ENCODE measurements at regions not wholly inside any gene's neighbourhood (a gene's known extent, or its start where the extent isn't known, plus 50 kb on each side); places are given as distances from the start of the nearest gene placed in this dataset.

GRCh38 chr21:41562101-41563000 lies 54.4 kb upstream of the TMPRSS2 start:
- no peak for DNase-seq (ENCODE audit: low read depth)
- H3K4me3 ChIP-seq (ENCODE audit: low read depth, low read length), result no peak overlapping the region
- no peak for TF ChIP-seq CTCF (IDR thresholded peaks at IDR 0.05; ENCODE audit: low read depth, low read length, missing control alignments)

- DNase-seq (ENCODE audit: low read depth), result no peak
- H3K4me3 ChIP-seq (ENCODE audit: low read depth, low read length), result no peak overlapping the region
- no peak for TF ChIP-seq CTCF (IDR thresholded peaks at IDR 0.05; ENCODE audit: low read depth, low read length, missing control alignments)
Observed at GRCh38 chr21:41561701-41562100, 53.7 kb upstream of the TMPRSS2 start.

- no peak for TF ChIP-seq CTCF (IDR thresholded peaks at IDR 0.05; ENCODE audit: low read depth, low read length, missing control alignments)
- DNase-seq (ENCODE audit: low read depth), result no peak
- no peak overlapping the region for H3K4me3 ChIP-seq (ENCODE audit: low read depth, low read length)
Observed at GRCh38 chr21:41560661-41561158, 52.8 kb upstream of the TMPRSS2 start.

GRCh38 chr21:41559658-41560631 lies 52.0 kb upstream of the TMPRSS2 start:
- H3K4me3 ChIP-seq (ENCODE audit: low read depth, low read length), result no peak overlapping the region
- DNase-seq (ENCODE audit: low read depth), result no peak
- TF ChIP-seq CTCF (IDR thresholded peaks at IDR 0.05; ENCODE audit: low read depth, low read length, missing control alignments), result no peak

GRCh38 chr21:41558842-41559241 lies 50.9 kb upstream of the TMPRSS2 start:
- TF ChIP-seq CTCF (IDR thresholded peaks at IDR 0.05; ENCODE audit: low read depth, low read length, missing control alignments), result no peak
- no peak for DNase-seq (ENCODE audit: low read depth)
- no peak overlapping the region for H3K4me3 ChIP-seq (ENCODE audit: low read depth, low read length)

- DNase-seq (ENCODE audit: low read depth), result no peak
- no peak overlapping the region for H3K4me3 ChIP-seq (ENCODE audit: low read depth, low read length)
- no peak for TF ChIP-seq CTCF (IDR thresholded peaks at IDR 0.05; ENCODE audit: low read depth, low read length, missing control alignments)
Observed at GRCh38 chr21:41557884-41558283, 49.9 kb upstream of the TMPRSS2 start.
